Lung (tissue), 11 donors: ENCODE measurements at regions not wholly inside any gene's neighbourhood (a gene's known extent, or its start where the extent isn't known, plus 50 kb on each side); places are given as distances from the start of the nearest gene placed in this dataset.

Source experiments
- ATAC-seq: fragments of 200-7000 bp; cut with Tn5 transposase; one replicate; pipeline ENCODE4 v1.9.1; 2020; ENCODE audit warnings: moderate number of reproducible peaks; ENCODE audit not compliant: insufficient read depth, low FRiP score
- DNase-seq, 3 donors: peaks; one replicate each; pipeline ENCODE4 v3.0.0-alpha.2; 2013 to 2017
- H3K27ac ChIP-seq, 2 donors: one replicate each; pipeline ENCODE4 v1.5.1; 2013; ENCODE audit warnings: mild to moderate bottlenecking in 2 of 2, moderate library complexity in 2 of 2, control low read depth in 1 of 2, inconsistent platforms in 1 of 2, low read depth in 1 of 2, low read length in 1 of 2
- H3K27me3 ChIP-seq, 3 donors: one replicate each; pipeline ENCODE4 v1.5.1; 2013; ENCODE audit warnings: low read length in 2 of 3; ENCODE audit not compliant: control insufficient read depth in 3 of 3, insufficient read depth in 3 of 3
- H3K36me3 ChIP-seq, 4 donors: one replicate each; pipeline ENCODE4 v1.5.1; 2013; ENCODE audit warnings: low read length in 4 of 4, mild to moderate bottlenecking in 1 of 4, moderate library complexity in 1 of 4; ENCODE audit not compliant: control insufficient read depth in 4 of 4, insufficient read depth in 4 of 4
- H3K4me1 ChIP-seq, 5 donors: one replicate each; pipeline ENCODE4 v1.5.1; 2013; ENCODE audit warnings: low read length in 5 of 5, mild to moderate bottlenecking in 2 of 5, moderate library complexity in 1 of 5; ENCODE audit not compliant: control insufficient read depth in 5 of 5, insufficient read depth in 5 of 5
- H3K4me3 ChIP-seq: one replicate; pipeline ENCODE4 v1.5.1; 2013; ENCODE audit warnings: mild to moderate bottlenecking, control low read depth, moderate library complexity
- H3K9ac ChIP-seq, 2 donors: one replicate each; pipeline ENCODE4 v1.5.1; 2013; ENCODE audit warnings: low read length in 2 of 2, control low read depth in 1 of 2; ENCODE audit not compliant: insufficient read depth in 1 of 2
- H3K9me3 ChIP-seq, 4 donors: one replicate each; pipeline ENCODE4 v1.5.1; 2013; ENCODE audit warnings: low read length in 3 of 4, mild to moderate bottlenecking in 1 of 4, moderate library complexity in 1 of 4; ENCODE audit not compliant: control insufficient read depth in 4 of 4, insufficient read depth in 3 of 4
- WGBS, 2 donors: extraction: QIAGEN DNeasy Blood & Tissue Kit; methylation state at CpG; one replicate each; pipeline ENCODE4 v1.1.7; 2013; 5-methylcytosine and 5-hydroxymethylcytosine counted together
- TF ChIP-seq, protein P1 (sequence below): IDR thresholded peaks from 2 replicates; pipeline ENCODE4 v1.5.1; 2012; ENCODE audit warnings: mild to moderate bottlenecking; ENCODE audit errors: control extremely low read depth, extremely low read depth
- donor health status: control.
- donor health status: control.
- donor health status: Bipolar disorder and iron deficiency.
- donor health status: healthy.
- donor health status: DM: yes; HTN: yes; CAD: no.

DNA sequence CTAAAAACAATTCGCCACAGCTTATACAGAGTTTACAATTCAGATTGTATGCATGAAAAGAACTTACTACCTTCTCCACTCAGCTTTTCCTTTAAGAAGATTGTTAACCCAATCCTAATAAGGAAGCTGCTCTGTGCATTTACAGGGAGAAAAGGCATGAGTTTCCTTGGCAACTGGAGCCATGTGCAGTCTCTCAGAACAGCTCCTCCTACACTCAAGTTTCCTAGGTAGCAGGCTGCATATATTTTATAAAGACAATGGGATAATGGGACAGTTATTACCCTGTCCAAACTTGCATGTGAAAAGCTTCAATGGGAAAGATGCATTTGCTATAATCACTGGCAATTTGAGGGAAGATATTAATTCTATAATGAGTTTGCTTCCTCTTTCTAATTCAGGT, 125.5 kb upstream of the TRPC4 start:
- H3K27ac ChIP-seq: no peak overlapping the region
- H3K4me3 ChIP-seq: no peak overlapping the region
- H3K4me1 ChIP-seq: no peaks in the 10 kb centered on the region
- DNase-seq (peak in 2 of 3 donors; percentile 4 to 22), ATAC-seq (no peak)
- no peak overlapping the region for H3K9ac ChIP-seq
- TF ChIP-seq, protein P1, sequence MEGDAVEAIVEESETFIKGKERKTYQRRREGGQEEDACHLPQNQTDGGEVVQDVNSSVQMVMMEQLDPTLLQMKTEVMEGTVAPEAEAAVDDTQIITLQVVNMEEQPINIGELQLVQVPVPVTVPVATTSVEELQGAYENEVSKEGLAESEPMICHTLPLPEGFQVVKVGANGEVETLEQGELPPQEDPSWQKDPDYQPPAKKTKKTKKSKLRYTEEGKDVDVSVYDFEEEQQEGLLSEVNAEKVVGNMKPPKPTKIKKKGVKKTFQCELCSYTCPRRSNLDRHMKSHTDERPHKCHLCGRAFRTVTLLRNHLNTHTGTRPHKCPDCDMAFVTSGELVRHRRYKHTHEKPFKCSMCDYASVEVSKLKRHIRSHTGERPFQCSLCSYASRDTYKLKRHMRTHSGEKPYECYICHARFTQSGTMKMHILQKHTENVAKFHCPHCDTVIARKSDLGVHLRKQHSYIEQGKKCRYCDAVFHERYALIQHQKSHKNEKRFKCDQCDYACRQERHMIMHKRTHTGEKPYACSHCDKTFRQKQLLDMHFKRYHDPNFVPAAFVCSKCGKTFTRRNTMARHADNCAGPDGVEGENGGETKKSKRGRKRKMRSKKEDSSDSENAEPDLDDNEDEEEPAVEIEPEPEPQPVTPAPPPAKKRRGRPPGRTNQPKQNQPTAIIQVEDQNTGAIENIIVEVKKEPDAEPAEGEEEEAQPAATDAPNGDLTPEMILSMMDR: no peak
- H3K36me3 ChIP-seq: no peaks in the 10 kb centered on the region
- no peaks in the 10 kb centered on the region for H3K9me3 ChIP-seq
- no peaks in the 10 kb centered on the region for H3K27me3 ChIP-seq
- WGBS, 2 donors: 0 to 46% methylated on average over 1 of the region's 1 CpG

DNA sequence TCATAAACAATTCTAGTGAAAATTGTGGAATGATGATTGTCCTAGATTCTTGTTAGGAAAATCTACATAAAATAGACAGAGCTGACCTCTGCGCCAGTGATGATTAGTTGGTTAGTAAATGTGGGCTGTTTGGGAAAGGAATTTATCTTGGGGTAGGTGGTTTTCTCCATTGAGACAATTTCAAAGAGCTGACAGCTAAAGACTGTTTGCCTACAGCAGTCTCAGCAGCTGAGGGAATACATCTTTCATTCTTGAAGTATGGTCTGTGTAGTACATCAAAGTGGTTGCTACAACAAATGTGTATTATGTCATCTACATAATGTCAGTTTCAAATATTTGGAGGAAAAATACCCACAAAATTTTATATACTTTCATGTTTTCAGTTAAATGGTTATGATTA, 117.2 kb upstream of the TRPC4 start:
- Histone ChIP-seq H3K9ac (no peak overlapping the region), H3K9me3 (no peaks in the 10 kb centered on the region), H3K4me1 (no peaks in the 10 kb centered on the region), H3K4me3 (no peak overlapping the region), H3K27ac (no peak overlapping the region), H3K36me3 (no peaks in the 10 kb centered on the region), H3K27me3 (no peaks in the 10 kb centered on the region)
- WGBS, 2 donors: 89 to 92% methylated on average over 1 of the region's 1 CpG
- ATAC-seq (no peak), DNase-seq (no peak)
- TF ChIP-seq, protein P1: no peak

DNA sequence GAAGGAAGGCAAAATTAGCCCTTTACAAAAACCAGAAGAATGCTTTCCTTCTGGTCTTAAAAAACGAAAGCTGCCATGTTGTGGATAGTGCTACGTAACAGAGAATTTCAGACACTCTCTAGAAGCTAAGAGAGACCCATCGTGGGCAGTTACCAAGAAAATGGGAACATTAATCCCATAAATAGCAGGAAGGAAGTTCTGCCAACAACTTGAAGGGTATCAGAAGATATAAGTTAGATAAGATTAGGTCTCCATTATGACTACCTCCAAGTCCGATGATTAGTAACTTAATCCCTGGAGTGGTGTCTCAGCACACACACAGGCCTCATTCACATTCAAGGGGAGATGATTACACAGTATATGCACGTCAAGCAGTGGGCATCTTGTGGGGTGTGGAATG, 115.7 kb upstream of the TRPC4 start:
- Histone ChIP-seq H3K27ac (no peak overlapping the region), H3K4me1 (no peaks in the 10 kb centered on the region), H3K27me3 (no peaks in the 10 kb centered on the region), H3K36me3 (no peaks in the 10 kb centered on the region), H3K9ac (no peak overlapping the region), H3K4me3 (no peak overlapping the region), H3K9me3 (no peaks in the 10 kb centered on the region)
- DNase-seq: no peak
- WGBS, 2 donors: 78 to 88% methylated on average over 5 of the region's 5 CpGs
- TF ChIP-seq, protein P1: no peak
- no peak for ATAC-seq

DNA sequence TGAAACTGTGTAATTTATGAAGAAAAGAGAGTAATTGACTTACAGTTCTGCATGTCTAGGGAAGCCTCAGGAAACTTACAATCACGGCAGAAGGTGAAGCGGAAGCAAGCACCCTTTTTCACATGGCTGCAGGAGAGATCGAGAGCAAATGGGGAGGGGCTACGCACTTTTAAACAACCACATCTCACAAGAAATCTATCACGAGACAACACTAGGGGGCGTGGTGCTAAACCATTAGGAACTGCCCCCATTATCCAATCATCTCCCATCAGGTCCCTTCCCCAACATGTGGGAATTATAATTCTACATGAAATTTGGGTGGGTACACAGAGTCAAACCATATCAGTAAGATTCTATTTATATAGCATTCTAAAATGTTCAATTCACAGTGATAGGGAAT, 114.8 kb upstream of the TRPC4 start:
- no peak for DNase-seq
- Histone ChIP-seq H3K27ac (no peak overlapping the region), H3K9ac (no peak overlapping the region), H3K9me3 (no peaks in the 10 kb centered on the region), H3K4me1 (no peaks in the 10 kb centered on the region), H3K27me3 (no peaks in the 10 kb centered on the region), H3K36me3 (no peaks in the 10 kb centered on the region), H3K4me3 (no peak overlapping the region)
- ATAC-seq: no peak
- WGBS, 2 donors: 82 to 84% methylated on average over 6 of the region's 6 CpGs
- TF ChIP-seq, protein P1: no peak
